ENCODE measurements at regions not wholly inside any gene's neighbourhood (a gene's known extent, or its start where the extent isn't known, plus 50 kb on each side); places are given as distances from the start of the nearest gene placed in this dataset.

GRCh38 chr6:78031228-78031627 is 378.4 kb downstream of the MEI4 start:
- in situ Hi-C loops (cut with HindIII; ENCODE audit: extremely low pct_ligation_motif_present, low pct_unique_long_range_greater_than_20kb) = no loop called here
- CTCF ChIA-PET (ENCODE audit: low intra/inter-chr PET ratio, low total read pairs) = no interaction called here

GRCh38 chr6:78059171-78059570 is 406.3 kb downstream of the MEI4 start:
- no peak for FAIRE-seq
- no peak overlapping the region for H3K4me3 ChIP-seq (replicated peaks in 1 of 3; ENCODE audit: insufficient read depth in 1 of 3, low read depth in 2 of 3, low read length in 3 of 3)
- ATAC-seq = no peak
- H3K79me2 ChIP-seq (ENCODE audit: insufficient read depth, low read length) = no peaks in the 10 kb centered on the region
- H3K36me3 ChIP-seq (replicated peaks in 1 of 2; ENCODE audit: control insufficient read depth in 1 of 2, insufficient read depth in 2 of 2, low read length in 2 of 2) = no peaks in the 10 kb centered on the region
- no TSS peak for BruUV-seq (replicated peaks)
- ChIA-PET CTCF (ENCODE audit: low intra/inter-chr PET ratio, low total read pairs) (no interaction called here), POLR2A (no interaction called here)
- peaks cover 81% of the 10 kb centered on the region for H3K9me3 ChIP-seq (ENCODE audit: low read length)
- H3K9ac ChIP-seq (ENCODE audit: insufficient read depth, low read depth, low read length) = no peak overlapping the region
- no peaks in the 10 kb centered on the region for H3K4me1 ChIP-seq (ENCODE audit: insufficient read depth, low read length)
- in situ Hi-C loops (cut with HindIII; ENCODE audit: extremely low pct_ligation_motif_present, low pct_unique_long_range_greater_than_20kb) = no loop called here
- no peaks in the 10 kb centered on the region for H3K27me3 ChIP-seq (ENCODE audit: control insufficient read depth in 1 of 2, insufficient read depth in 2 of 2, low read length in 2 of 2)
- intact Hi-C loops (cut with micrococcal nuclease; ENCODE audit: unreplicated experiment) = no loop called here
- no peak for DNase-seq (ENCODE audit: low spot score)
- no peak overlapping the region for H3K4me2 ChIP-seq (ENCODE audit: low read depth, low read length)
- no peak overlapping the region for H2AFZ ChIP-seq (ENCODE audit: low read length)
- TF ChIP-seq MAFK (conservative IDR thresholded peaks at IDR 0.05 in 1 of 2, IDR thresholded peaks at IDR 0.05 in 1 of 2; ENCODE audit: low read length in 2 of 2) (peak; percentile 51 to 75; a peak in 3 of 4 replicates), ZNF570 (CRISPR knock-in tag; IDR thresholded peaks at IDR 0.05; ENCODE audit: borderline replicate concordance) (no peak), MAFF (IDR thresholded peaks at IDR 0.05; ENCODE audit: low read depth, low read length) (peak; percentile 60; the same call in 1 of the 2 replicates)
- WGBS (ENCODE audit: low lambda C conversion rate) = 5% methylated on average over 1 of the region's 1 CpG
- no peaks in the 10 kb centered on the region for H4K20me1 ChIP-seq (ENCODE audit: insufficient read depth, low read length)
- H3K27ac ChIP-seq (ENCODE audit: extremely low read length, insufficient read depth, low read length) = no peak overlapping the region

More at GRCh38 chr6:78031228-78031627, 378.4 kb downstream of the MEI4 start:
- POLR2A ChIA-PET = no interaction called here
- ATAC-seq = no peak
- Histone ChIP-seq H3K79me2 (ENCODE audit: insufficient read depth, low read length) (no peaks in the 10 kb centered on the region), H3K4me3 (replicated peaks in 1 of 3; ENCODE audit: insufficient read depth in 1 of 3, low read depth in 2 of 3, low read length in 3 of 3) (no peak overlapping the region), H3K27ac (ENCODE audit: extremely low read length, insufficient read depth, low read length) (no peak overlapping the region), H2AFZ (ENCODE audit: low read length) (no peak overlapping the region), H3K36me3 (replicated peaks in 1 of 2; ENCODE audit: control insufficient read depth in 1 of 2, insufficient read depth in 2 of 2, low read length in 2 of 2) (no peaks in the 10 kb centered on the region), H3K4me2 (ENCODE audit: low read depth, low read length) (no peak overlapping the region), H3K4me1 (ENCODE audit: insufficient read depth, low read length) (no peaks in the 10 kb centered on the region), H4K20me1 (ENCODE audit: insufficient read depth, low read length) (no peaks in the 10 kb centered on the region), H3K27me3 (ENCODE audit: control insufficient read depth in 1 of 2, insufficient read depth in 2 of 2, low read length in 2 of 2) (no peaks in the 10 kb centered on the region), H3K9ac (ENCODE audit: insufficient read depth, low read depth, low read length) (no peak overlapping the region), H3K9me3 (ENCODE audit: low read length) (peaks cover 9% of the 10 kb centered on the region; the same call in 1 of the 2 replicates)
- FAIRE-seq = no peak
- DNase-seq (ENCODE audit: low spot score) = no peak
- intact Hi-C loops (cut with micrococcal nuclease; ENCODE audit: unreplicated experiment) = no loop called here
- TF ChIP-seq HNRNPL (IDR thresholded peaks at IDR 0.05; ENCODE audit: low read depth, low read length) (no peak), MAFF (IDR thresholded peaks at IDR 0.05; ENCODE audit: low read depth, low read length) (peak; percentile 89), MAFK (conservative IDR thresholded peaks at IDR 0.05 in 1 of 2, IDR thresholded peaks at IDR 0.05 in 1 of 2; ENCODE audit: low read length in 2 of 2) (peak; percentile 89 to 93)
- no TSS peak for BruUV-seq (replicated peaks)
